ENCODE measurements at regions not wholly inside any gene's neighbourhood (a gene's known extent, or its start where the extent isn't known, plus 50 kb on each side); places are given as distances from the start of the nearest gene placed in this dataset.

DNA sequence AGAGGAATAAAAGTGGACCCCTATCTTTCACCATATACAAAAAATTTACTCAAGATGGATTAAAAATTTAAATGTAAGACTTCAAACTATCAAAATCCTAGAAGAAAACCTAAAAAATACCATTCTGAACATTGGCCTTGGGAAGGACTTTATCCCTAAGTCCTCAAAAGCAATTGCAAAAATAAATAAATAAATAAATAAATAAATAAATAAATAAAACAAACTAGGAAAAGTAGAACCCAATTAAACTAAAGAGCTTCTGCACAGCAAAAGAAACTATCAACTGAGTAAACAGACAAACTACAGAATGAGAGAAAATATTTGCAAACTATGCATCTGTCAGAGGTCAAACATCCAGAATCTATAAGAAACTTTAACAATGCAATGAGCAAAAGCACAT, 874.9 kb upstream of the PCDH20 start:
- POLR2A ChIA-PET = no interaction called here
- Histone ChIP-seq H3K27me3 (ENCODE audit: control insufficient read depth in 2 of 2, insufficient read depth in 2 of 2, low read length in 2 of 2) (no peaks in the 10 kb centered on the region), H3K27ac (ENCODE audit: insufficient read depth, low read depth, low read length) (no peak overlapping the region), H3K4me3 (replicated peaks in 1 of 3; ENCODE audit: insufficient read depth in 1 of 3, low read depth in 1 of 3, low read length in 3 of 3) (no peak overlapping the region), H4K20me1 (replicated peaks; ENCODE audit: control insufficient read depth, extremely low read depth, insufficient read depth, low read length) (no peaks in the 10 kb centered on the region), H3K9me3 (replicated peaks; ENCODE audit: control insufficient read depth, insufficient read depth, low read length) (no peaks in the 10 kb centered on the region), H2AFZ (ENCODE audit: low read depth, low read length) (no peak overlapping the region), H3K36me3 (ENCODE audit: control insufficient read depth in 2 of 2, extremely low read depth in 1 of 2, insufficient read depth in 2 of 2, low read length in 2 of 2) (no peaks in the 10 kb centered on the region), H3K4me1 (ENCODE audit: control insufficient read depth, extremely low read depth, insufficient read depth, low read length) (no peaks in the 10 kb centered on the region), H3K79me2 (ENCODE audit: control insufficient read depth, insufficient read depth, low read length) (no peaks in the 10 kb centered on the region), H3K4me2 (ENCODE audit: insufficient read depth, low read length) (no peak overlapping the region), H3K9ac (replicated peaks; ENCODE audit: extremely low read depth, insufficient read depth, low read length) (no peak overlapping the region), H3K9me1 (replicated peaks; ENCODE audit: control insufficient read depth, extremely low read depth, insufficient read depth, low read length) (no peaks in the 10 kb centered on the region)
- dilution Hi-C loops (cut with MboI; ENCODE audit: extremely low pct_ligation_motif_present, low sequenced_read_pairs) (no loop called here), intact Hi-C loops (cut with micrococcal nuclease) (no loop called here)
- CTCF ChIA-PET = no interaction called here
- DNase-seq (ENCODE audit: low read depth, low spot score) = no peak
- no peak for TF ChIP-seq POLR2AphosphoS5 (IDR thresholded peaks at IDR 0.05; ENCODE audit: insufficient read depth, low read depth, low read length)
- TF ChIP-seq, protein P1, sequence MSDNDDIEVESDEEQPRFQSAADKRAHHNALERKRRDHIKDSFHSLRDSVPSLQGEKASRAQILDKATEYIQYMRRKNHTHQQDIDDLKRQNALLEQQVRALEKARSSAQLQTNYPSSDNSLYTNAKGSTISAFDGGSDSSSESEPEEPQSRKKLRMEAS (IDR thresholded peaks at IDR 0.05; ENCODE audit: insufficient read depth, insufficient read length) = no peak
- TF ChIP-seq MYC (IDR thresholded peaks at IDR 0.05; ENCODE audit: low read depth, low read length) = no peak
- no peak for TF ChIP-seq EZH2 (IDR thresholded peaks at IDR 0.05; ENCODE audit: borderline replicate concordance, low read depth, low read length, severe bottlenecking)
- TF ChIP-seq FOS (IDR thresholded peaks at IDR 0.05; ENCODE audit: borderline replicate concordance, insufficient read depth, low read length) = no peak
- no peak for TF ChIP-seq GATA2 (IDR thresholded peaks at IDR 0.05; ENCODE audit: insufficient read depth, insufficient read length, low read depth, low read length)
- TF ChIP-seq, protein P2, sequence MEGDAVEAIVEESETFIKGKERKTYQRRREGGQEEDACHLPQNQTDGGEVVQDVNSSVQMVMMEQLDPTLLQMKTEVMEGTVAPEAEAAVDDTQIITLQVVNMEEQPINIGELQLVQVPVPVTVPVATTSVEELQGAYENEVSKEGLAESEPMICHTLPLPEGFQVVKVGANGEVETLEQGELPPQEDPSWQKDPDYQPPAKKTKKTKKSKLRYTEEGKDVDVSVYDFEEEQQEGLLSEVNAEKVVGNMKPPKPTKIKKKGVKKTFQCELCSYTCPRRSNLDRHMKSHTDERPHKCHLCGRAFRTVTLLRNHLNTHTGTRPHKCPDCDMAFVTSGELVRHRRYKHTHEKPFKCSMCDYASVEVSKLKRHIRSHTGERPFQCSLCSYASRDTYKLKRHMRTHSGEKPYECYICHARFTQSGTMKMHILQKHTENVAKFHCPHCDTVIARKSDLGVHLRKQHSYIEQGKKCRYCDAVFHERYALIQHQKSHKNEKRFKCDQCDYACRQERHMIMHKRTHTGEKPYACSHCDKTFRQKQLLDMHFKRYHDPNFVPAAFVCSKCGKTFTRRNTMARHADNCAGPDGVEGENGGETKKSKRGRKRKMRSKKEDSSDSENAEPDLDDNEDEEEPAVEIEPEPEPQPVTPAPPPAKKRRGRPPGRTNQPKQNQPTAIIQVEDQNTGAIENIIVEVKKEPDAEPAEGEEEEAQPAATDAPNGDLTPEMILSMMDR (IDR thresholded peaks at IDR 0.05; ENCODE audit: extremely low read depth in 1 of 2, insufficient read depth in 1 of 2, low read depth in 1 of 2, low read length in 2 of 2) = no peak
- BruUV-seq (replicated peaks) = no TSS peak
- no peak for FAIRE-seq

Data from endothelial cell of umbilical vein (primary cell).